Keratinocyte (primary cell): ENCODE measurements at regions not wholly inside any gene's neighbourhood (a gene's known extent, or its start where the extent isn't known, plus 50 kb on each side); places are given as distances from the start of the nearest gene placed in this dataset.

Experiments
- DNase-seq: peaks from one replicate; pipeline ENCODE4 v3.0.0-alpha.2; 2011; ENCODE audit warnings: low read depth, missing footprints, low spot score
- FAIRE-seq: peaks from 2 replicates; lab custom pipeline; 2011; peaks lifted over from hg19 to GRCh38; lab: Jason Lieb, UNC
- H2AFZ ChIP-seq: 2 replicates; pipeline ENCODE4 v1.6.0; 2012; ENCODE audit warnings: low read length, control low read depth, inconsistent platforms; ENCODE audit not compliant: control insufficient read depth
- H3K27ac ChIP-seq: 2 replicates; pipeline ENCODE4 v1.5.1; 2011; ENCODE audit warnings: low read length; ENCODE audit not compliant: control insufficient read depth, insufficient read depth
- H3K27me3 ChIP-seq: 3 replicates; pipeline ENCODE4 v1.6.0; 2011; ENCODE audit warnings: low read length; ENCODE audit not compliant: control insufficient read depth, insufficient read depth; ENCODE audit errors: extremely low read depth
- H3K36me3 ChIP-seq, 2 experiments: 2 replicates in 1 of 2; 3 replicates in 1 of 2; pipeline ENCODE4 v1.5.1; 2011; ENCODE audit warnings: low read length in 2 of 2, mild to moderate bottlenecking in 1 of 2; ENCODE audit not compliant: control insufficient read depth in 2 of 2, insufficient read depth in 2 of 2; ENCODE audit errors: extremely low read depth in 1 of 2
- H3K4me1 ChIP-seq: 3 replicates; pipeline ENCODE4 v1.5.1; 2011; ENCODE audit warnings: low read length; ENCODE audit not compliant: control insufficient read depth, insufficient read depth; ENCODE audit errors: extremely low read depth
- H3K4me2 ChIP-seq: 3 replicates; pipeline ENCODE4 v1.6.0; 2011; ENCODE audit warnings: low read depth, low read length; ENCODE audit not compliant: control insufficient read depth, insufficient read depth; ENCODE audit errors: extremely low read depth
- H3K4me3 ChIP-seq, 3 experiments: fragments of 200-600 bp in 1 of 3; sonication (generic) in 1 of 3; 2 replicates in 2 of 3; 3 replicates in 1 of 3; pipeline ENCODE4 v1.5.1; 2011 to 2016; ENCODE audit warnings: low read length in 3 of 3, mild to moderate bottlenecking in 3 of 3, control low read depth in 2 of 3, inconsistent platforms in 1 of 3, low read depth in 1 of 3, mixed read lengths in 1 of 3, mixed run types in 1 of 3, moderate library complexity in 1 of 3; ENCODE audit not compliant: control insufficient read depth in 2 of 3, insufficient read depth in 2 of 3; ENCODE audit errors: extremely low read depth in 1 of 3
- H3K79me2 ChIP-seq: 2 replicates; pipeline ENCODE4 v1.6.0; 2012; ENCODE audit warnings: low read length; ENCODE audit not compliant: control insufficient read depth, insufficient read depth
- H3K9ac ChIP-seq: 3 replicates; pipeline ENCODE4 v1.6.0; 2011; ENCODE audit warnings: low read length; ENCODE audit not compliant: control insufficient read depth, insufficient read depth; ENCODE audit errors: extremely low read depth
- H3K9me1 ChIP-seq: 3 replicates; pipeline ENCODE4 v1.6.0; 2011; ENCODE audit warnings: low read length; ENCODE audit not compliant: control insufficient read depth, insufficient read depth; ENCODE audit errors: extremely low read depth
- H3K9me3 ChIP-seq: 2 replicates; pipeline ENCODE4 v1.5.1; 2012; ENCODE audit warnings: low read depth, low read length; ENCODE audit not compliant: control insufficient read depth
- H4K20me1 ChIP-seq: 3 replicates; pipeline ENCODE4 v1.6.0; 2011; ENCODE audit warnings: low read length; ENCODE audit not compliant: control insufficient read depth, insufficient read depth; ENCODE audit errors: extremely low read depth
- EZH2 ChIP-seq: IDR thresholded peaks from one replicate; pipeline ENCODE4 v1.6.1; 2012; ENCODE audit warnings: inconsistent platforms, mild to moderate bottlenecking, low read length, moderate library complexity
- dilution Hi-C: fragments of 300-500 bp; cut with MboI; formaldehyde crosslinking; loops from one replicate; pipeline ENCODE4 v1.7.0; 2020; ENCODE audit warnings: low sequenced_read_pairs; ENCODE audit not compliant: extremely low pct_ligation_motif_present
- TF ChIP-seq, protein P1 (sequence below), 3 experiments: IDR thresholded peaks in 1 of 3; conservative IDR thresholded peaks in 1 of 3; optimal IDR thresholded peaks in 1 of 3; 2 replicates in 2 of 3; 3 replicates in 1 of 3; pipeline versions ENCODE3 to v1.5.1; 2011; ENCODE audit warnings: low read length in 3 of 3, mild to moderate bottlenecking in 3 of 3, moderate library complexity in 2 of 3, control low read depth in 1 of 3, inconsistent platforms in 1 of 3; ENCODE audit not compliant: insufficient read depth in 2 of 3; ENCODE audit errors: extremely low read depth in 1 of 3

- no peak for FAIRE-seq
- TF ChIP-seq EZH2 = no peak
- TF ChIP-seq, protein P1, sequence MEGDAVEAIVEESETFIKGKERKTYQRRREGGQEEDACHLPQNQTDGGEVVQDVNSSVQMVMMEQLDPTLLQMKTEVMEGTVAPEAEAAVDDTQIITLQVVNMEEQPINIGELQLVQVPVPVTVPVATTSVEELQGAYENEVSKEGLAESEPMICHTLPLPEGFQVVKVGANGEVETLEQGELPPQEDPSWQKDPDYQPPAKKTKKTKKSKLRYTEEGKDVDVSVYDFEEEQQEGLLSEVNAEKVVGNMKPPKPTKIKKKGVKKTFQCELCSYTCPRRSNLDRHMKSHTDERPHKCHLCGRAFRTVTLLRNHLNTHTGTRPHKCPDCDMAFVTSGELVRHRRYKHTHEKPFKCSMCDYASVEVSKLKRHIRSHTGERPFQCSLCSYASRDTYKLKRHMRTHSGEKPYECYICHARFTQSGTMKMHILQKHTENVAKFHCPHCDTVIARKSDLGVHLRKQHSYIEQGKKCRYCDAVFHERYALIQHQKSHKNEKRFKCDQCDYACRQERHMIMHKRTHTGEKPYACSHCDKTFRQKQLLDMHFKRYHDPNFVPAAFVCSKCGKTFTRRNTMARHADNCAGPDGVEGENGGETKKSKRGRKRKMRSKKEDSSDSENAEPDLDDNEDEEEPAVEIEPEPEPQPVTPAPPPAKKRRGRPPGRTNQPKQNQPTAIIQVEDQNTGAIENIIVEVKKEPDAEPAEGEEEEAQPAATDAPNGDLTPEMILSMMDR (optimal IDR thresholded peaks at IDR 0.05 in 1 of 3, IDR thresholded peaks at IDR 0.05 in 1 of 3, conservative IDR thresholded peaks at IDR 0.05 in 1 of 3; ENCODE audit: extremely low read depth in 1 of 3, insufficient read depth in 2 of 3, low read length in 3 of 3) = no peak
- dilution Hi-C loops = no loop called here
Observed at GRCh38 chr1:22241811-22242210, 98.9 kb upstream of the WNT4 start.

DNA sequence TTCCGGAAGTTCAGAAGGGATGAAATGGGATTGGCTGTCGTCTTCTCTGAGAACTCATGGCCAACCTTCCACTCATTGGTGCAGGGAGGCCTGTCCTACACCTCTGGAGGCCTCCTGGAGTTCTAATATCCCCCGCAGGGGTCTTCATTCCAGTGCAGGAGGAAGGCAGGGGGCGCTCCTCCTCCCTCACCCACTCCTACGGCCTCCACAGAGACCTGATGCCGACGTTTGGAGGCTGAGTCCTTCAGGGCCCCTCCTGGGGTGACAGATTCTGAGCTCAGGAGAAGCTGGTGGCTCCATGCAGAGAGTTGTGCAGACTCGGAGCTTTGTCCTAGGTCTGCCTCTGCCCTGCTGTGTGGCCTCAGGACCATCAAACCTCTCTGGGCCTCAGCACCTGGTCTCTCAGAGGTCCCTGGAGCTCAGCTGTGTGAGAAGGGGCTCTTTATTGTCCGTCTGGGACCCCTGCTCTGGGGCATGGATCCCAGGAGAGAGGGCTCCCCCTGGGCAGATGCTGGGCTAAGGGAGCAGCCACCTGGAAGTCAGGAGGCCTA lies 102.3 kb upstream of the WNT4 start:
- TF ChIP-seq, protein P1 (optimal IDR thresholded peaks at IDR 0.05 in 1 of 3, IDR thresholded peaks at IDR 0.05 in 1 of 3, conservative IDR thresholded peaks at IDR 0.05 in 1 of 3; ENCODE audit: extremely low read depth in 1 of 3, insufficient read depth in 2 of 3, low read length in 3 of 3) = no peak
- TF ChIP-seq EZH2 = no peak
- Histone ChIP-seq H4K20me1 (no peaks in the 10 kb centered on the region), H3K27ac (no peak overlapping the region), H3K4me3 (no peak overlapping the region), H3K36me3 (no peaks in the 10 kb centered on the region), H3K9me1 (no peaks in the 10 kb centered on the region), H3K9me3 (no peaks in the 10 kb centered on the region), H3K27me3 (peaks cover 44% of the 10 kb centered on the region), H2AFZ (no peak overlapping the region), H3K79me2 (no peaks in the 10 kb centered on the region), H3K4me2 (no peak overlapping the region), H3K4me1 (no peaks in the 10 kb centered on the region), H3K9ac (no peak overlapping the region)
- dilution Hi-C loops = no loop called here
- no peak for DNase-seq
- no peak for FAIRE-seq

More at GRCh38 chr1:22241811-22242210, 98.9 kb upstream of the WNT4 start:
- no peak overlapping the region for H3K27ac ChIP-seq
- no peak for DNase-seq
- H3K4me3 ChIP-seq = no peak overlapping the region
- H3K4me1 ChIP-seq = peaks cover 14% of the 10 kb centered on the region
- no peaks in the 10 kb centered on the region for H3K9me1 ChIP-seq
- H3K27me3 ChIP-seq = peaks cover 28% of the 10 kb centered on the region
- H3K4me2 ChIP-seq = no peak overlapping the region
- no peaks in the 10 kb centered on the region for H3K79me2 ChIP-seq
- H4K20me1 ChIP-seq = no peaks in the 10 kb centered on the region
- no peaks in the 10 kb centered on the region for H3K36me3 ChIP-seq
- H3K9ac ChIP-seq = no peak overlapping the region
- no peak overlapping the region for H2AFZ ChIP-seq
- no peaks in the 10 kb centered on the region for H3K9me3 ChIP-seq
